ENCODE measurements at regions not wholly inside any gene's neighbourhood (a gene's known extent, or its start where the extent isn't known, plus 50 kb on each side); places are given as distances from the start of the nearest gene placed in this dataset.

- TF ChIP-seq POLR2AphosphoS5 (IDR thresholded peaks at IDR 0.05) = no peak
- no peak for TF ChIP-seq POLR2A (IDR thresholded peaks at IDR 0.05)
Measured at GRCh38 chr3:180417241-180417640, 184.7 kb upstream of the TTC14 start.
